HCT116 (cell line): ENCODE measurements at regions not wholly inside any gene's neighbourhood (a gene's known extent, or its start where the extent isn't known, plus 50 kb on each side); places are given as distances from the start of the nearest gene placed in this dataset.
"Not testable (repeated sequence)": the region's sequence is repeated elsewhere in the genome, so short reads cannot be mapped to it uniquely, and the experiment has no call there.

ENCODE experiments used
- ATAC-seq: fragments of 200-7000 bp; cut with Tn5 transposase; 2 replicates; pipeline ENCODE4 v1.9.1; 2020; ENCODE audit warnings: mild to moderate bottlenecking, moderate library complexity
- BruUV-seq: library from RNA; stranded (reverse); fragments of 400-500 nt; replicated peaks from 2 replicates; lab custom pipeline; 2021; lab: Mats Ljungman, UMichigan
- CTCF ChIA-PET: fragments of 300-600 bp; sonication (Branson Sonifier 250); formaldehyde crosslinking; loops from one replicate; lab custom pipeline; 2021; ENCODE audit warnings: antibody characterized with exemption; lab: Charles Lee
- POLR2A ChIA-PET: fragments of 300-600, 350-600 bp; sonication (Branson Sonifier 250); formaldehyde crosslinking; loops from one replicate; lab custom pipeline; 2021; ENCODE audit warnings: antibody characterized with exemption; lab: Charles Lee
- RAD21 ChIA-PET, 2 experiments: fragments of 300-600 bp; sonication (Branson Sonifier 250); formaldehyde crosslinking; loops; one replicate each; lab custom pipeline; 2023; ENCODE audit warnings: low total read pairs in 2 of 2; ENCODE audit not compliant: uncharacterized antibody in 2 of 2, unreplicated experiment in 2 of 2, low non-redundant PET in 1 of 2; lab: Charles Lee
- DNase-seq: peaks from one replicate; pipeline ENCODE4 v3.0.0-alpha.2; 2010; ENCODE audit warnings: low read depth, low spot score
- H2AFZ ChIP-seq: fragments of 200-600 bp; shearing (Covaris generic), sonication (generic); 2 replicates; pipeline ENCODE4 v1.6.1; 2017; ENCODE audit warnings: low read depth, mixed run types, mixed read lengths, antibody characterized with exemption, low read length; ENCODE audit not compliant: poor library complexity, severe bottlenecking
- H3K27ac ChIP-seq: 2 replicates; pipeline ENCODE4 v1.5.1; 2012; ENCODE audit warnings: low read depth, low read length
- H3K27me3 ChIP-seq: fragments of 200-600 bp; sonication (generic); 2 replicates; pipeline ENCODE4 v1.6.1; 2016; ENCODE audit warnings: mixed run types, low read length, mixed read lengths; ENCODE audit not compliant: insufficient read depth
- H3K36me3 ChIP-seq, 2 experiments: fragments of 200-500 bp in 1 of 2; fragments of 200-600 bp in 1 of 2; sonication (Bioruptor generic) in 1 of 2; sonication (generic) in 1 of 2; 2 replicates each; pipeline versions ENCODE4 v1.5.1 to v1.6.1; 2014 to 2016; ENCODE audit warnings: low read length in 2 of 2, inconsistent platforms in 1 of 2, mixed read lengths in 1 of 2, mixed run types in 1 of 2; ENCODE audit not compliant: insufficient read depth in 2 of 2, control insufficient read depth in 1 of 2
- H3K4me1 ChIP-seq, 2 experiments: fragments of 200-600 bp in 1 of 2; sonication (generic) in 1 of 2; 2 replicates each; pipeline versions ENCODE4 v1.5.1 to v1.6.1; 2012 to 2017; ENCODE audit warnings: low read length in 2 of 2, inconsistent platforms in 1 of 2, mild to moderate bottlenecking in 1 of 2, mixed read lengths in 1 of 2, mixed run types in 1 of 2, moderate library complexity in 1 of 2; ENCODE audit not compliant: insufficient read depth in 2 of 2, control insufficient read depth in 1 of 2
- H3K4me2 ChIP-seq: fragments of 200-600 bp; sonication (generic); 2 replicates; pipeline ENCODE4 v1.6.1; 2017; ENCODE audit warnings: mixed run types, low read length, mixed read lengths
- H3K4me3 ChIP-seq, 2 experiments: fragments of 200-600 bp in 1 of 2; sonication (generic) in 1 of 2; replicated peaks in 1 of 2; 2 replicates each; pipeline ENCODE4 v1.5.1; 2011 to 2016; ENCODE audit warnings: low read length in 2 of 2, control low read depth in 1 of 2, low read depth in 1 of 2, mild to moderate bottlenecking in 1 of 2, mixed read lengths in 1 of 2, mixed run types in 1 of 2
- H3K79me2 ChIP-seq: fragments of 200-600 bp; sonication (generic); 2 replicates; pipeline ENCODE4 v1.6.1; 2017; ENCODE audit warnings: mild to moderate bottlenecking, mixed run types, low read length, moderate library complexity, mixed read lengths; ENCODE audit not compliant: insufficient read depth
- H3K9ac ChIP-seq: fragments of 200-600 bp; sonication (generic); 2 replicates; pipeline ENCODE4 v1.6.1; 2016; ENCODE audit warnings: low read length, mixed read lengths
- H3K9me2 ChIP-seq: fragments of 200-600 bp; sonication (generic), shearing (Covaris generic); 2 replicates; pipeline ENCODE4 v1.6.1; 2017; ENCODE audit warnings: mixed run types, mild to moderate bottlenecking, moderate library complexity; ENCODE audit not compliant: insufficient read depth
- H3K9me3 ChIP-seq, 2 experiments: fragments of 200-500 bp in 1 of 2; fragments of 200-600 bp in 1 of 2; sonication (Bioruptor generic) in 1 of 2; sonication (generic) in 1 of 2; 2 replicates each; pipeline ENCODE4 v1.6.1; 2014 to 2017; ENCODE audit warnings: low read length in 2 of 2, mixed read lengths in 2 of 2, inconsistent platforms in 1 of 2, low read depth in 1 of 2, mild to moderate bottlenecking in 1 of 2, mixed run types in 1 of 2, moderate library complexity in 1 of 2; ENCODE audit not compliant: control insufficient read depth in 1 of 2, insufficient read depth in 1 of 2
- H4K20me1 ChIP-seq: fragments of 200-600 bp; sonication (generic), shearing (Covaris generic); 2 replicates; pipeline ENCODE4 v1.6.1; 2017; ENCODE audit warnings: mixed run types, mild to moderate bottlenecking, moderate library complexity; ENCODE audit not compliant: insufficient read depth
- CEBPB ChIP-seq: IDR thresholded peaks from 2 replicates; pipeline ENCODE4 v1.6.1; 2012; ENCODE audit warnings: low read depth
- CTCF ChIP-seq, 3 experiments: fragments of 200-600 bp in 1 of 3; sonication (generic) in 1 of 3; IDR thresholded peaks in 2 of 3; conservative IDR thresholded peaks in 1 of 3; 2 replicates each; pipeline ENCODE4 v1.5.1; 2012 to 2017; ENCODE audit warnings: low read depth in 2 of 3, low read length in 2 of 3, antibody characterized with exemption in 1 of 3, borderline replicate concordance in 1 of 3, control low read depth in 1 of 3, mild to moderate bottlenecking in 1 of 3, mixed read lengths in 1 of 3, mixed run types in 1 of 3, moderate library complexity in 1 of 3; ENCODE audit not compliant: insufficient read depth in 1 of 3
- EGR1 ChIP-seq: IDR thresholded peaks from 2 replicates; pipeline ENCODE4 v1.6.1; 2012; ENCODE audit warnings: low read depth
- EZH2phosphoT487 ChIP-seq: fragments of 200-600 bp; IDR thresholded peaks from 2 replicates; pipeline ENCODE4 v1.6.1; 2018; ENCODE audit warnings: antibody characterized with exemption, borderline replicate concordance
- MAX ChIP-seq: IDR thresholded peaks from 2 replicates; pipeline ENCODE4 v1.6.1; 2012
- ZBTB33 ChIP-seq: IDR thresholded peaks from 2 replicates; pipeline ENCODE4 v1.6.1; 2011; ENCODE audit warnings: mild to moderate bottlenecking, low read length, moderate library complexity; ENCODE audit not compliant: insufficient replicate concordance; ENCODE audit errors: extremely low read depth
- intact Hi-C: fragments of 100-400 bp; cut with micrococcal nuclease; formaldehyde crosslinking; loops from 2 replicates; pipeline ENCODE4 v1.10.0; 2022

GRCh38 chr4:64068096-64068495 is 341.2 kb downstream of the TECRL start (continued):
- TF ChIP-seq ZBTB33 (no peak), CEBPB (no peak), EZH2phosphoT487 (no peak), CTCF (IDR thresholded peaks at IDR 0.05 in 2 of 3, conservative IDR thresholded peaks at IDR 0.05 in 1 of 3; ENCODE audit: borderline replicate concordance in 1 of 3, insufficient read depth in 1 of 3, low read depth in 2 of 3, low read length in 2 of 3) (no peak), MAX (no peak)

GRCh38 chr4:64062991-64063390 is 346.3 kb downstream of the TECRL start:
- no peaks in the 10 kb centered on the region for H3K9me2 ChIP-seq
- H3K4me2 ChIP-seq = no peak overlapping the region
- ATAC-seq (no peak), DNase-seq (no peak)
- intact Hi-C loops = no loop called here
- CTCF ChIA-PET = no interaction called here
- no peaks in the 10 kb centered on the region for H4K20me1 ChIP-seq
- TF ChIP-seq EGR1 = no peak
- no peaks in the 10 kb centered on the region for H3K36me3 ChIP-seq
- no peaks in the 10 kb centered on the region for H3K27me3 ChIP-seq
- POLR2A ChIA-PET = no interaction called here
- H3K4me3 ChIP-seq = no peak overlapping the region
- RAD21 ChIA-PET = no interaction called here
- H3K27ac ChIP-seq = no peak overlapping the region
- no peak overlapping the region for H2AFZ ChIP-seq
- no peaks in the 10 kb centered on the region for H3K79me2 ChIP-seq
- no peaks in the 10 kb centered on the region for H3K4me1 ChIP-seq
- no TSS peak for BruUV-seq
- no peak overlapping the region for H3K9ac ChIP-seq
- H3K9me3 ChIP-seq = peaks cover 11 to 13% of the 10 kb centered on the region in 2 experiments; a peak in 3 of 4 replicates

DNA sequence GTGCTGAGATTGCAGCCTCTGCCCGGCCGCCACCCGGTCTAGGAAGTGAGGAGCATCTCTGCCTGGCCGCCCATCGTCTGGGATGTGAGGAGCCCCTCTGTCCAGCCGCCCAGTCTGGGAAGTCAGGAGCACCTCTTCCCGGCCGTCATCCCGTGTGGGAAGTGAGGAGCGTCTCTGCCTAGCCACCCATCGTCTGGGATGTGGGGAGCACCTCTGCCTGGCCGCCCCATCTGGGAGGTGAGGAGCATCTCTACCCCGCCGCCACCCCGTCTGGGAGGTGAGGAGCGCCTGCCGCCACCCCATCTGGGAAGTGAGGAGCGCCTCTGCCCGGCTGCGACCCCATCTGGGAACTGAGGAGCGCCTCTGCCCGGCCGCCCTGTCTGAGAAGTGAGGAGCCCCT is 372.2 kb downstream of the TECRL start:
- POLR2A ChIA-PET, ATAC-seq, BruUV-seq: not testable (repeated sequence)

More for the DNA sequence above, 372.2 kb downstream of the TECRL start:
- DNase-seq, H3K79me2 ChIP-seq, H2AFZ ChIP-seq, H3K36me3 ChIP-seq, H3K9me2 ChIP-seq, H3K4me1 ChIP-seq, RAD21 ChIA-PET, H3K27me3 ChIP-seq, H4K20me1 ChIP-seq, CTCF ChIA-PET, H3K9ac ChIP-seq, H3K4me3 ChIP-seq, H3K4me2 ChIP-seq, intact Hi-C loops, H3K27ac ChIP-seq, H3K9me3 ChIP-seq: not testable (repeated sequence)
